Uterus (tissue), 3 donors: ENCODE measurements at regions not wholly inside any gene's neighbourhood (a gene's known extent, or its start where the extent isn't known, plus 50 kb on each side); places are given as distances from the start of the nearest gene placed in this dataset.
A peak's percentile ranks its signal among the peaks of the same experiment; 100 is the strongest.

Experiments used
- DNase-seq, 2 donors: peaks; one replicate each; pipeline ENCODE4 v3.0.0-alpha.2; 2019 to 2020
- H3K27ac ChIP-seq, 2 donors: fragments of 200-600 bp; sonication (generic); 1 replicate in 1 of 2; 2 replicates in 1 of 2; pipeline ENCODE4 v1.5.1; 2016 to 2018
- H3K27me3 ChIP-seq, 2 donors: fragments of 200-600 bp; sonication (generic); one replicate each; pipeline ENCODE4 v1.5.1; 2018 to 2019; ENCODE audit warnings: control low read depth in 1 of 2
- H3K36me3 ChIP-seq, 2 donors: fragments of 200-600 bp; sonication (generic); one replicate each; pipeline ENCODE4 v1.5.1; 2019; ENCODE audit warnings: control low read depth in 1 of 2
- H3K4me1 ChIP-seq, 2 donors: fragments of 200-600 bp; sonication (generic); one replicate each; pipeline ENCODE4 v1.5.1; 2018 to 2019; ENCODE audit warnings: control low read depth in 1 of 2
- H3K4me3 ChIP-seq, 2 donors: fragments of 200-600 bp; sonication (generic); 1 replicate in 1 of 2; 2 replicates in 1 of 2; pipeline ENCODE4 v1.5.1; 2018 to 2019; ENCODE audit warnings: mild to moderate bottlenecking in 1 of 2
- H3K9me3 ChIP-seq, 2 donors: fragments of 200-600 bp; sonication (generic); one replicate each; pipeline ENCODE4 v1.5.1; 2019; ENCODE audit warnings: control low read depth in 1 of 2
- POLR2A ChIP-seq, 2 donors: fragments of 450-650 bp; IDR thresholded peaks; one replicate each; pipeline ENCODE4 v1.6.1; 2016; ENCODE audit warnings: antibody characterized with exemption in 2 of 2, mild to moderate bottlenecking in 1 of 2, moderate library complexity in 1 of 2
- intact Hi-C: fragments of 100-400 bp; cut with DNase I; formaldehyde crosslinking; loops from one replicate; pipeline ENCODE4 v1.15.1; 2023; ENCODE audit warnings: low total_unique reads
- TF ChIP-seq, protein P1 (sequence below), 4 experiments: fragments of 200-600 bp in 2 of 4; fragments of 450-650 bp in 2 of 4; sonication (generic) in 2 of 4; IDR thresholded peaks; one replicate each; pipeline ENCODE4 v1.5.1; 2016 to 2019; ENCODE audit warnings: antibody characterized with exemption in 4 of 4, mild to moderate bottlenecking in 2 of 4, moderate library complexity in 1 of 4
- donor health status: DM: yes; HTN: yes; CAD: no.

DNA sequence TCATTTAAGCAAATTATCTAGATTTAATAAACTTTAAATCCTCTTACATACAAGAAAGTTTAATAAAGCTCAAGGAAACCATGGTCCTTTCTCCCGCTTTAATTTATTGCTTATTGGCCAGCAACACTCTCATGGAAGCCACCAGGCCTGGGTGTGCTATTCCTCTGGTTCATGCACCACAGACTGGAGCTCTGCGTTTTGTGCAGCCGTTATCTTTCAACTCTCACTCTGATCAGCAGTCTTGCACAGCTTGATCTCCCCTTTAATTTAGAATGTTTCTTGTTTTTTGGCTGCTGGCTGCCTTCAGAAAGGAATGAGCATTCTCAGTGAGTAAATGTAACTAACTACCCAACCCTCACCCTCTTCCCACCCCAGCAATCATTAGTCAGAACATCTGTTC lies 318.7 kb downstream of the MEIS1 start:
- H3K36me3 ChIP-seq = no peaks in the 10 kb centered on the region
- no peaks in the 10 kb centered on the region for H3K4me1 ChIP-seq
- H3K27ac ChIP-seq = peak overlapping the region; percentile 58 to 68
- H3K9me3 ChIP-seq = no peaks in the 10 kb centered on the region
- H3K27me3 ChIP-seq = no peaks in the 10 kb centered on the region
- TF ChIP-seq, protein P1, sequence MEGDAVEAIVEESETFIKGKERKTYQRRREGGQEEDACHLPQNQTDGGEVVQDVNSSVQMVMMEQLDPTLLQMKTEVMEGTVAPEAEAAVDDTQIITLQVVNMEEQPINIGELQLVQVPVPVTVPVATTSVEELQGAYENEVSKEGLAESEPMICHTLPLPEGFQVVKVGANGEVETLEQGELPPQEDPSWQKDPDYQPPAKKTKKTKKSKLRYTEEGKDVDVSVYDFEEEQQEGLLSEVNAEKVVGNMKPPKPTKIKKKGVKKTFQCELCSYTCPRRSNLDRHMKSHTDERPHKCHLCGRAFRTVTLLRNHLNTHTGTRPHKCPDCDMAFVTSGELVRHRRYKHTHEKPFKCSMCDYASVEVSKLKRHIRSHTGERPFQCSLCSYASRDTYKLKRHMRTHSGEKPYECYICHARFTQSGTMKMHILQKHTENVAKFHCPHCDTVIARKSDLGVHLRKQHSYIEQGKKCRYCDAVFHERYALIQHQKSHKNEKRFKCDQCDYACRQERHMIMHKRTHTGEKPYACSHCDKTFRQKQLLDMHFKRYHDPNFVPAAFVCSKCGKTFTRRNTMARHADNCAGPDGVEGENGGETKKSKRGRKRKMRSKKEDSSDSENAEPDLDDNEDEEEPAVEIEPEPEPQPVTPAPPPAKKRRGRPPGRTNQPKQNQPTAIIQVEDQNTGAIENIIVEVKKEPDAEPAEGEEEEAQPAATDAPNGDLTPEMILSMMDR (IDR thresholded peaks at IDR 0.05) = no peak
- TF ChIP-seq POLR2A (IDR thresholded peaks at IDR 0.05) = no peak
- no peak overlapping the region for H3K4me3 ChIP-seq
- intact Hi-C loops = no loop called here
- peak; percentile 26 to 46 for DNase-seq

DNA sequence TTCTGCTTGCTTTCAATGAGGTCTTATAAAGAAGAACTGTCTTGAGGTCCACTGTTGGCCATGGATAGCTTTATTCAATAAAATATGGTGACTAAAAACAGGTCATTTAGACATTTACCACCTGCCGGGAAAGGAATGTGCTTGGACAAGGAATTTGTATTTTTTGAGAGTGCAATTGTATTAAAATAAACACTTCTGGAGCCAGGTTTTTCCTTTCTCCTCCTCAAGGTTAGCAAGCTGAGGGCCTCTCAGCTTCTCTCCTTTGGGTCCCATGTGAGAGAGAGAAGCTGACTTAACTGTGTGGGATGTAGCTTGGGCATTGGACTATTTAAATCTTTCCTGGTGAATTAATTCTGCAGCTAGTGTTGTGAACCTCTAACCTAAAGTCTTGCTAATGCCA lies 321.0 kb downstream of the MEIS1 start:
- intact Hi-C loops = no loop called here
- DNase-seq = no peak
- TF ChIP-seq POLR2A (IDR thresholded peaks at IDR 0.05) = no peak
- TF ChIP-seq, protein P1 (IDR thresholded peaks at IDR 0.05) = no peak
- no peaks in the 10 kb centered on the region for H3K27me3 ChIP-seq
- H3K36me3 ChIP-seq = no peaks in the 10 kb centered on the region
- H3K27ac ChIP-seq = peak overlapping the region; percentile 5 to 8
- H3K4me1 ChIP-seq = no peaks in the 10 kb centered on the region
- H3K9me3 ChIP-seq = no peaks in the 10 kb centered on the region
- H3K4me3 ChIP-seq = no peak overlapping the region

DNA sequence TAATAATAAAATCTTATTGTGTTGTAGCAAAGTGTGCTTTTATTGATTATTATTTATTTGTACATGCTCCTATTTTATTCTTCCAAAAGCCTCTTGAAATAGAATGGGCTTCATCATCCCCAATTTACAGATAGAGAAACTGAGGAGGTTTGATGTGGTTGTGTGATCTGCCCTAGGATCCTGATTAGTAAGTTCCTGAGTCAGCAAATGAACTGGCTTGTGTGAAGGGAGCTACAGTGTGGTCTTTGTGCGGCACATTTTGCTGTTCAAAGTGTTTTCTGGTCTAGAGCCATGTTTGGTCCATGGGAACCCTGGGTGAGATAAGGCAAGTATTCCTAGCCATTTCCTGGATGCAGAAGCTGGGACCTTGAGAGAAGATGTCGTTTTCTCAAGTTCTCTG lies 326.9 kb downstream of the MEIS1 start:
- intact Hi-C loops = no loop called here
- H3K4me1 ChIP-seq = no peaks in the 10 kb centered on the region
- DNase-seq = no peak

DNA sequence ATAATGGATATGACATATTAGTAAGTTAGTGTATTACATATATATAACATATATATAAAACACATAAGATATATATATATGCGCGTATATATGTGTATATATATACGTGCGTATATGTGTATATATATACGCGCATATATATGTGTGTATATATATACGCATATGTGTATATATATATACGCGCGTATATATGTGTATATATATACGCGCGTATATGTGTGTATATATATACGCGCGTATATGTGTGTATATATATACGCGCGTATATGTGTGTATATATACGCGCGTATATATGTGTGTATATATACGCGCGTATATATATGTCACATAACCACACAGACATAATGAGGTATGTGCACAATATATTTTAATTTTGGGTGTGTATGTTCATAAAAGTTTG lies 327.8 kb downstream of the MEIS1 start:
- Histone ChIP-seq H3K9me3 (no peaks in the 10 kb centered on the region), H3K4me3 (no peak overlapping the region), H3K36me3 (no peaks in the 10 kb centered on the region), H3K4me1 (no peaks in the 10 kb centered on the region), H3K27me3 (no peaks in the 10 kb centered on the region), H3K27ac (no peak overlapping the region)
- no peak for DNase-seq
- intact Hi-C loops = no loop called here
- TF ChIP-seq POLR2A (IDR thresholded peaks at IDR 0.05) = no peak
- TF ChIP-seq, protein P1 (IDR thresholded peaks at IDR 0.05) = no peak

More for the DNA sequence above, 326.9 kb downstream of the MEIS1 start:
- Histone ChIP-seq H3K36me3 (no peaks in the 10 kb centered on the region), H3K27me3 (no peaks in the 10 kb centered on the region), H3K9me3 (no peaks in the 10 kb centered on the region), H3K27ac (no peak overlapping the region), H3K4me3 (no peak overlapping the region)
- TF ChIP-seq, protein P1 (IDR thresholded peaks at IDR 0.05) = no peak
- TF ChIP-seq POLR2A (IDR thresholded peaks at IDR 0.05) = no peak

DNA sequence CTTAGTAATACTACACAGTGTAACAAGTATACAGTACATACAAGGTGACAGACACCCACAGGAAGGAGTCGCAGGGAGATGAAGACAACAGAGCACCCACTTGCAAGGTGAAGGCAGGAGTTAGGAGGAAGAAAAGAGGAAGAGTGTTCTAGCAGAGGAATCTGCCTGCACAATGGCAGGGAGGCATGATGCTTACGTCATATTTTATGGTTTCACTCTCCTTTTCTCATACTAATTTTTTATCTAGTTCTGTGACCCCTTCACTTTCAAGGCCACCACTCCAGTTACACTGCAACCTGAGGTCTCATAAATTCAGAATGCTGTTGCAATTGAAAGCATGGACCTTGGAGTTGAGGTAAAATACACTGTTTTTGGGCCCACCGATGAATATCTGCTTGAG lies 331.7 kb downstream of the MEIS1 start:
- no peak for TF ChIP-seq POLR2A (IDR thresholded peaks at IDR 0.05)
- TF ChIP-seq, protein P1 (IDR thresholded peaks at IDR 0.05) = no peak
- Histone ChIP-seq H3K27ac (no peak overlapping the region), H3K4me3 (no peak overlapping the region), H3K36me3 (no peaks in the 10 kb centered on the region), H3K27me3 (no peaks in the 10 kb centered on the region), H3K4me1 (no peaks in the 10 kb centered on the region), H3K9me3 (no peaks in the 10 kb centered on the region)
- intact Hi-C loops = no loop called here
- no peak for DNase-seq
